K562 (cell line): ENCODE measurements at regions not wholly inside any gene's neighbourhood (a gene's known extent, or its start where the extent isn't known, plus 50 kb on each side); places are given as distances from the start of the nearest gene placed in this dataset.

Source experiments
- CREB1 ChIP-seq, 2 experiments: sonication (generic) in 1 of 2; formaldehyde crosslinking in 1 of 2; IDR thresholded peaks; 2 replicates each; pipeline versions ENCODE4 v1.6.1 to v1.8.0; 2012 to 2022; ENCODE audit warnings: inconsistent platforms in 1 of 2, mild to moderate bottlenecking in 1 of 2, missing genetic modification reagents in 1 of 2, moderate library complexity in 1 of 2
- DMBX1 ChIP-seq: fragments of 250-450 bp; sonication (Bioruptor Pico); IDR thresholded peaks from 2 replicates; pipeline ENCODE4 v1.8.0; 2022; ENCODE audit warnings: inconsistent platforms, mild to moderate bottlenecking, moderate library complexity, borderline replicate concordance
- FOXA3 ChIP-seq, 2 experiments: fragments of 450-650 bp in 1 of 2; sonication (generic) in 1 of 2; formaldehyde crosslinking; IDR thresholded peaks in 1 of 2; conservative IDR thresholded peaks in 1 of 2; 2 replicates each; pipeline versions ENCODE4 v1.4.0 to v1.8.0; 2020 to 2022; ENCODE audit warnings: mild to moderate bottlenecking in 2 of 2, missing genetic modification reagents in 1 of 2
- MIER1 ChIP-seq: fragments of 450-650 bp; IDR thresholded peaks from 2 replicates; pipeline ENCODE4 v1.6.1; 2016; ENCODE audit warnings: antibody characterized with exemption, mild to moderate bottlenecking, low read depth
- PTBP1 ChIP-seq: fragments of 200-400 bp; formaldehyde crosslinking; IDR thresholded peaks from 2 replicates; pipeline ENCODE4 v1.6.1; 2017; ENCODE audit warnings: low read depth, low read length
- RBBP5 ChIP-seq: fragments of 200-600 bp; sonication (generic); IDR thresholded peaks from 2 replicates; pipeline ENCODE4 v1.6.1; 2012; ENCODE audit warnings: borderline replicate concordance, mild to moderate bottlenecking, low read length, control low read depth, inconsistent platforms; ENCODE audit not compliant: insufficient read depth, poor library complexity, severe bottlenecking
- SNRNP70 ChIP-seq: fragments of 200-400 bp; formaldehyde crosslinking; optimal IDR thresholded peaks from 2 replicates; pipeline ENCODE3; 2017; ENCODE audit warnings: low read depth, low read length
- ZC3H8 ChIP-seq: fragments of 450-650 bp; IDR thresholded peaks from 2 replicates; pipeline ENCODE4 v1.6.1; 2017
- ZNF232 ChIP-seq: sonication (generic); formaldehyde crosslinking; IDR thresholded peaks from 2 replicates; pipeline ENCODE4 v1.8.0; 2022; ENCODE audit warnings: mild to moderate bottlenecking, missing genetic modification reagents
- ZNF699 ChIP-seq: fragments of 250-450 bp; sonication (Bioruptor Pico); IDR thresholded peaks from 2 replicates; pipeline ENCODE4 v1.8.0; 2021; ENCODE audit warnings: mild to moderate bottlenecking, moderate library complexity; ENCODE audit not compliant: insufficient replicate concordance
- TF ChIP-seq, protein P1 (sequence below): fragments of 250-450 bp; sonication (Bioruptor Pico); IDR thresholded peaks from 2 replicates; pipeline ENCODE4 v1.5.0; 2020; ENCODE audit warnings: mild to moderate bottlenecking, borderline replicate concordance

DNA sequence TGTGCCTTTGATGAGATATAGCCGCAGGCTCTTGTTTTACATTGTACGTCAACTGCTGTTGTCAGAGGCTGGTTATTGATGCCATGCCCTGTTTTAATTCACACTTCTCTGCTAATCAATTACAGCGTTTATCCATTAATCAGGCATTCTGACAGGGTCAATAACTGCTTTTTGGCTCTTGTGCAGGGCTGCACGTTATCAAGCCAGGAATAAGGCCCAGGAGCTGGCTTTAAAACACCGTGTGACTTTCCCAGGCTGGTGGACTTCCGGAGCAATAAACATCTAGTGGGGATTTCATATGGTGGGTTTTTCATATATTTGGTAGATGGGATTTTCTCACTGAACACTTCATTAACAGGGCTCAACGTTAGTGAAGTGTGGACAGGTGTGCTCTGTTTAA, 221.7 kb downstream of the TM9SF2 start (continued):
- no peak for TF ChIP-seq RBBP5
- TF ChIP-seq MIER1: no peak
- no peak for TF ChIP-seq FOXA3 (CRISPR knock-in tag; conservative IDR thresholded peaks at IDR 0.05 in 1 of 2, IDR thresholded peaks at IDR 0.05 in 1 of 2)
- no peak for TF ChIP-seq ZC3H8
- TF ChIP-seq, protein P1, sequence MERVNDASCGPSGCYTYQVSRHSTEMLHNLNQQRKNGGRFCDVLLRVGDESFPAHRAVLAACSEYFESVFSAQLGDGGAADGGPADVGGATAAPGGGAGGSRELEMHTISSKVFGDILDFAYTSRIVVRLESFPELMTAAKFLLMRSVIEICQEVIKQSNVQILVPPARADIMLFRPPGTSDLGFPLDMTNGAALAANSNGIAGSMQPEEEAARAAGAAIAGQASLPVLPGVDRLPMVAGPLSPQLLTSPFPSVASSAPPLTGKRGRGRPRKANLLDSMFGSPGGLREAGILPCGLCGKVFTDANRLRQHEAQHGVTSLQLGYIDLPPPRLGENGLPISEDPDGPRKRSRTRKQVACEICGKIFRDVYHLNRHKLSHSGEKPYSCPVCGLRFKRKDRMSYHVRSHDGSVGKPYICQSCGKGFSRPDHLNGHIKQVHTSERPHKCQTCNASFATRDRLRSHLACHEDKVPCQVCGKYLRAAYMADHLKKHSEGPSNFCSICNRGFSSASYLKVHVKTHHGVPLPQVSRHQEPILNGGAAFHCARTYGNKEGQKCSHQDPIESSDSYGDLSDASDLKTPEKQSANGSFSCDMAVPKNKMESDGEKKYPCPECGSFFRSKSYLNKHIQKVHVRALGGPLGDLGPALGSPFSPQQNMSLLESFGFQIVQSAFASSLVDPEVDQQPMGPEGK (CRISPR knock-in tag): no peak
- no peak for TF ChIP-seq ZNF699 (CRISPR knock-in tag)
- TF ChIP-seq DMBX1 (CRISPR knock-in tag): no peak
- TF ChIP-seq ZNF232 (CRISPR knock-in tag): no peak
- TF ChIP-seq SNRNP70: no peak
- TF ChIP-seq CREB1 (IDR thresholded peaks at IDR 0.05): no peak
- TF ChIP-seq CREB1 (CRISPR knock-in tag; IDR thresholded peaks at IDR 0.05): no peak
- no peak for TF ChIP-seq PTBP1
